ENCODE measurements at regions not wholly inside any gene's neighbourhood (a gene's known extent, or its start where the extent isn't known, plus 50 kb on each side); places are given as distances from the start of the nearest gene placed in this dataset.

- no peak overlapping the region for H3K9ac ChIP-seq (ENCODE audit: low read depth, low read length)
- no peaks in the 10 kb centered on the region for H3K27me3 ChIP-seq (ENCODE audit: insufficient read depth, low read length)
- H3K36me3 ChIP-seq (ENCODE audit: insufficient read depth, low read depth, low read length) = no peaks in the 10 kb centered on the region
- H3K4me3 ChIP-seq (ENCODE audit: low read length) = no peak overlapping the region
- no peak overlapping the region for H3K27ac ChIP-seq (ENCODE audit: low read length)
- H3K9me3 ChIP-seq (ENCODE audit: insufficient read depth, low read depth, low read length) = no peaks in the 10 kb centered on the region
- no peaks in the 10 kb centered on the region for H3K4me1 ChIP-seq (ENCODE audit: insufficient read depth, low read length)
Measured at GRCh38 chr2:220006152-220006621, 378.8 kb downstream of the SLC4A3 start.

- H3K9ac ChIP-seq (ENCODE audit: low read depth, low read length) = no peak overlapping the region
- no peaks in the 10 kb centered on the region for H3K4me1 ChIP-seq (ENCODE audit: insufficient read depth, low read length)
- H3K27ac ChIP-seq (ENCODE audit: low read length) = no peak overlapping the region
- no peak overlapping the region for H3K4me3 ChIP-seq (ENCODE audit: low read length)
- no peaks in the 10 kb centered on the region for H3K36me3 ChIP-seq (ENCODE audit: insufficient read depth, low read depth, low read length)
- H3K27me3 ChIP-seq (ENCODE audit: insufficient read depth, low read length) = no peaks in the 10 kb centered on the region
- H3K9me3 ChIP-seq (ENCODE audit: insufficient read depth, low read depth, low read length) = no peaks in the 10 kb centered on the region
Measured at GRCh38 chr2:220011859-220012258, 384.4 kb downstream of the SLC4A3 start.

GRCh38 chr2:220014961-220015360, 387.5 kb downstream of the SLC4A3 start:
- no peak overlapping the region for H3K27ac ChIP-seq (ENCODE audit: low read length)
- no peaks in the 10 kb centered on the region for H3K27me3 ChIP-seq (ENCODE audit: insufficient read depth, low read length)
- no peaks in the 10 kb centered on the region for H3K9me3 ChIP-seq (ENCODE audit: insufficient read depth, low read depth, low read length)
- no peak overlapping the region for H3K9ac ChIP-seq (ENCODE audit: low read depth, low read length)
- H3K36me3 ChIP-seq (ENCODE audit: insufficient read depth, low read depth, low read length) = no peaks in the 10 kb centered on the region
- H3K4me1 ChIP-seq (ENCODE audit: insufficient read depth, low read length) = no peaks in the 10 kb centered on the region
- H3K4me3 ChIP-seq (ENCODE audit: low read length) = no peak overlapping the region

- Histone ChIP-seq H3K9ac (ENCODE audit: low read depth, low read length) (no peak overlapping the region), H3K36me3 (ENCODE audit: insufficient read depth, low read depth, low read length) (no peaks in the 10 kb centered on the region), H3K4me3 (ENCODE audit: low read length) (no peak overlapping the region), H3K27ac (ENCODE audit: low read length) (no peak overlapping the region), H3K9me3 (ENCODE audit: insufficient read depth, low read depth, low read length) (no peaks in the 10 kb centered on the region), H3K4me1 (ENCODE audit: insufficient read depth, low read length) (no peaks in the 10 kb centered on the region), H3K27me3 (ENCODE audit: insufficient read depth, low read length) (no peaks in the 10 kb centered on the region)
Measured at GRCh38 chr2:220015576-220015975, 388.1 kb downstream of the SLC4A3 start.

- H3K27ac ChIP-seq (ENCODE audit: low read length) = no peak overlapping the region
- no peaks in the 10 kb centered on the region for H3K27me3 ChIP-seq (ENCODE audit: insufficient read depth, low read length)
- H3K9me3 ChIP-seq (ENCODE audit: insufficient read depth, low read depth, low read length) = no peaks in the 10 kb centered on the region
- no peak overlapping the region for H3K9ac ChIP-seq (ENCODE audit: low read depth, low read length)
- H3K36me3 ChIP-seq (ENCODE audit: insufficient read depth, low read depth, low read length) = no peaks in the 10 kb centered on the region
- no peak overlapping the region for H3K4me3 ChIP-seq (ENCODE audit: low read length)
- no peaks in the 10 kb centered on the region for H3K4me1 ChIP-seq (ENCODE audit: insufficient read depth, low read length)
Measured at GRCh38 chr2:220025207-220025606, 397.8 kb downstream of the SLC4A3 start.

GRCh38 chr2:220029013-220029412, 401.6 kb downstream of the SLC4A3 start:
- Histone ChIP-seq H3K9ac (ENCODE audit: low read depth, low read length) (no peak overlapping the region), H3K4me1 (ENCODE audit: insufficient read depth, low read length) (no peaks in the 10 kb centered on the region), H3K36me3 (ENCODE audit: insufficient read depth, low read depth, low read length) (no peaks in the 10 kb centered on the region), H3K27me3 (ENCODE audit: insufficient read depth, low read length) (no peaks in the 10 kb centered on the region), H3K4me3 (ENCODE audit: low read length) (no peak overlapping the region), H3K9me3 (ENCODE audit: insufficient read depth, low read depth, low read length) (no peaks in the 10 kb centered on the region), H3K27ac (ENCODE audit: low read length) (no peak overlapping the region)

- H3K9me3 ChIP-seq (ENCODE audit: insufficient read depth, low read depth, low read length) = no peaks in the 10 kb centered on the region
- no peak overlapping the region for H3K27ac ChIP-seq (ENCODE audit: low read length)
- no peaks in the 10 kb centered on the region for H3K36me3 ChIP-seq (ENCODE audit: insufficient read depth, low read depth, low read length)
- H3K9ac ChIP-seq (ENCODE audit: low read depth, low read length) = no peak overlapping the region
- no peaks in the 10 kb centered on the region for H3K27me3 ChIP-seq (ENCODE audit: insufficient read depth, low read length)
- no peaks in the 10 kb centered on the region for H3K4me1 ChIP-seq (ENCODE audit: insufficient read depth, low read length)
- no peak overlapping the region for H3K4me3 ChIP-seq (ENCODE audit: low read length)
Measured at GRCh38 chr2:220033546-220033945, 406.1 kb downstream of the SLC4A3 start.

- Histone ChIP-seq H3K4me3 (ENCODE audit: low read length) (no peak overlapping the region), H3K9ac (ENCODE audit: low read depth, low read length) (no peak overlapping the region), H3K36me3 (ENCODE audit: insufficient read depth, low read depth, low read length) (no peaks in the 10 kb centered on the region), H3K27ac (ENCODE audit: low read length) (no peak overlapping the region), H3K27me3 (ENCODE audit: insufficient read depth, low read length) (no peaks in the 10 kb centered on the region), H3K4me1 (ENCODE audit: insufficient read depth, low read length) (no peaks in the 10 kb centered on the region), H3K9me3 (ENCODE audit: insufficient read depth, low read depth, low read length) (no peaks in the 10 kb centered on the region)
Measured at GRCh38 chr2:220034426-220035130, 407.1 kb downstream of the SLC4A3 start.

GRCh38 chr2:220036431-220036830, 409.0 kb downstream of the SLC4A3 start:
- no peaks in the 10 kb centered on the region for H3K36me3 ChIP-seq (ENCODE audit: insufficient read depth, low read depth, low read length)
- H3K4me1 ChIP-seq (ENCODE audit: insufficient read depth, low read length) = peaks cover 4% of the 10 kb centered on the region; the same call in 1 of the 2 replicates
- H3K27ac ChIP-seq (ENCODE audit: low read length) = no peak overlapping the region
- no peak overlapping the region for H3K4me3 ChIP-seq (ENCODE audit: low read length)
- H3K9ac ChIP-seq (ENCODE audit: low read depth, low read length) = no peak overlapping the region
- H3K27me3 ChIP-seq (ENCODE audit: insufficient read depth, low read length) = no peaks in the 10 kb centered on the region
- no peaks in the 10 kb centered on the region for H3K9me3 ChIP-seq (ENCODE audit: insufficient read depth, low read depth, low read length)

GRCh38 chr2:220040346-220040745, 412.9 kb downstream of the SLC4A3 start:
- no peaks in the 10 kb centered on the region for H3K9me3 ChIP-seq (ENCODE audit: insufficient read depth, low read depth, low read length)
- H3K9ac ChIP-seq (ENCODE audit: low read depth, low read length) = no peak overlapping the region
- peaks cover 31% of the 10 kb centered on the region; the same call in 1 of the 2 replicates for H3K4me1 ChIP-seq (ENCODE audit: insufficient read depth, low read length)
- H3K36me3 ChIP-seq (ENCODE audit: insufficient read depth, low read depth, low read length) = no peaks in the 10 kb centered on the region
- no peaks in the 10 kb centered on the region for H3K27me3 ChIP-seq (ENCODE audit: insufficient read depth, low read length)
- no peak overlapping the region for H3K27ac ChIP-seq (ENCODE audit: low read length)
- H3K4me3 ChIP-seq (ENCODE audit: low read length) = no peak overlapping the region

GRCh38 chr2:220041447-220041846, 414.0 kb downstream of the SLC4A3 start:
- H3K9ac ChIP-seq (ENCODE audit: low read depth, low read length) = peak overlapping the region; percentile 10; the same call in 1 of the 2 replicates
- H3K9me3 ChIP-seq (ENCODE audit: insufficient read depth, low read depth, low read length) = no peaks in the 10 kb centered on the region
- H3K4me1 ChIP-seq (ENCODE audit: insufficient read depth, low read length) = peaks cover 31% of the 10 kb centered on the region; the same call in 1 of the 2 replicates
- H3K36me3 ChIP-seq (ENCODE audit: insufficient read depth, low read depth, low read length) = no peaks in the 10 kb centered on the region
- H3K27me3 ChIP-seq (ENCODE audit: insufficient read depth, low read length) = no peaks in the 10 kb centered on the region
- H3K4me3 ChIP-seq (ENCODE audit: low read length) = no peak overlapping the region
- H3K27ac ChIP-seq (ENCODE audit: low read length) = no peak overlapping the region

GRCh38 chr2:220043155-220043989, 415.9 kb downstream of the SLC4A3 start:
- Histone ChIP-seq H3K36me3 (ENCODE audit: insufficient read depth, low read depth, low read length) (no peaks in the 10 kb centered on the region), H3K9ac (ENCODE audit: low read depth, low read length) (no peak overlapping the region), H3K9me3 (ENCODE audit: insufficient read depth, low read depth, low read length) (no peaks in the 10 kb centered on the region), H3K4me3 (ENCODE audit: low read length) (no peak overlapping the region), H3K27ac (ENCODE audit: low read length) (no peak overlapping the region), H3K4me1 (ENCODE audit: insufficient read depth, low read length) (peaks cover 31% of the 10 kb centered on the region; the same call in 1 of the 2 replicates), H3K27me3 (ENCODE audit: insufficient read depth, low read length) (no peaks in the 10 kb centered on the region)
